AG08395 (cell line): ENCODE measurements at regions not wholly inside any gene's neighbourhood (a gene's known extent, or its start where the extent isn't known, plus 50 kb on each side); places are given as distances from the start of the nearest gene placed in this dataset.
A peak's percentile ranks its signal among the peaks of the same experiment; 100 is the strongest.
"Not testable (repeated sequence)": the region's sequence is repeated elsewhere in the genome, so short reads cannot be mapped to it uniquely, and the experiment has no call there.

Experiments used
- DNase-seq: peaks from one replicate; pipeline ENCODE4 v3.0.0; 2012; ENCODE audit warnings: mixed read lengths, low spot score

- DNase-seq = not testable (repeated sequence)
Measured at GRCh38 chr1:146715054-146715453, 223.1 kb upstream of the NBPF12 start.

DNA sequence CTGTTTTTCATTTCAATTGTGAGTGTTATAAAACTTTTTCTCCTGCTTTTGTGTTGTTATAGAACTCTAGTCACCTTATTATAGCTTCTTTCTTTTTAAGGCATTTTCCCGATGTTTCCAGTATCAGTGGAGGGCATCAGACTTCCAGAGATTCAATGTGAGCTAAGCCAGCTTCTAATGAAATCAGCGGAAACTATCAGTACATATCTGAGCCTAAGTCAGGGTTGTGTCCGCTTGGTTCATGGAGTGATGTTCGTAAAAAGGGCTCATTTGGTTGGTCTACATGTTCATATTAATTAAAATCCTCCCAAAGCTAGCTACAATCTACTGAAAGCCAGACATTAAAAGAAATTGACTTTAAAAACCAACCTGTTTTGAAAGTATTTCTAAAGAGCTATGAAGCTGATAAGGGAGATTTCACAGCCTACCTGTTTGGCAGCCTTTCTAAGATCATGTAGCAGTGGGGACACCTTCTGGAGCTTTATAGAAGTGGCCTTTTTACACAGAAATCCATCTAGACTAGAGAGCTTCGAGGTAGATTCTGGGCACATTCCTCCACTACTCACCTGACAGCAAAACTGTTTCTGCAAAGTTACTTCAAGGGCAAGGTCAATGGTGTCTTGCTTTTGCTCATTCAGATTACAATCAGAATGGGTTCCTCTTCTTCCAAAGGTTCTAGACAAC lies 227.1 kb upstream of the NBPF12 start:
- DNase-seq = not testable (repeated sequence)

DNA sequence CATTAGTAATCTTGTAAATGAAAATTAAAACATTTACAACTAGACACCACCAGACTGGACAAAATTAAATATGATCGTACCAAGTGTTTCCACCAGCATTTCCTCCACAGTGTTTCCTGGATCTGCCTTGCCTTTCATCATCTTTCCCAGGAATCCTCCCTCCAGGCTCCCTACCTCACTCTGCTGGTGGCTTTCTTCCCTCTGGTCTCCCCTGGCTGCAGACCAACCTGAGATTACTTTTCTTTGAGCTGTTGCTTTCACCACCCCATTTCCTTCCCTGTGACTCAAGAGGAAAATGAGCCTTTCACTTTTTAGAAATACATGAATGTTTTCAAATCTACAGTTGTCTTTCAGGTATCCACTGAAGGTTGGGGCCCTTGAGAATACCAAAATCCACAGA lies 228.8 kb upstream of the NBPF12 start:
- DNase-seq = not testable (repeated sequence)

GRCh38 chr1:146704162-146704724 lies 233.9 kb upstream of the NBPF12 start:
- not testable (repeated sequence) for DNase-seq

DNA sequence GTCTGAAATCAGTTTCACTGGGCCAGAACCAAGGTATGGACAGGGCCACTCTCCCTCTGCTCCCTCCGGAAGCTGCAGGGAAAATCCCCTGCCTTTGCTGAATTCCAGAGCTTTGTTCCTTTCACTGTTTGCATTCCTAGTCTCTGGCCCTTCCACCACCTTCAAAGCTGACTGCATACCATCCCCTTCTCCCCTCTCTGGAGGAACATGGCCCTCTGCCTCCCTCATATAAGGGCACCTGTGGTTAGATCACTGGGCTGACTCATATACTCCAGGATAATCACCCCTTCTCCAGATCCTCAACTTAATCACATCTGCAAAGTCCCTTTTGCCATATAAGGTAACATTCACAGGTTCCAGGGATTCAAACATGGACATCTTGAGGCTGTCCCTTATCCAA lies 236.8 kb upstream of the NBPF12 start:
- not testable (repeated sequence) for DNase-seq

- DNase-seq = not testable (repeated sequence)
Measured at GRCh38 chr1:146695388-146695787, 242.7 kb upstream of the NBPF12 start.

DNA sequence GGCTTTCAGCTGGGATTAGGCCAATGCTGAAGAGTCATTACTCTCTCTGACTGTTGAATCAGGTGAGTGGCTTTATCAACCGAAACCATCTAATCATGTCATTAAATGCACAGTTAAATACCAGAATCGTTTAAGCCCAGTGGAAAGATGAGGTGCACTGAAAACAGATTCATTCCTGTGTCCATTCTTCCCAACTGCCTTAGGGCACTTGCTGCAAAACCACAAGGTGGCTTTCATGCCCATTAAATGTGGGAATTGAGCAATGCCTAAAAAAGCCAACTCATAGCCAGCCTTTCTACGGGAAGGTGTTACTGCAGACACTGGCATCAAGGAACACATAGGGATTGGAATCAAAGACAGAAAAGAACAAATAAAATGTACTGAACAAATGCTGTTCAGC lies 246.3 kb upstream of the NBPF12 start:
- not testable (repeated sequence) for DNase-seq

DNA sequence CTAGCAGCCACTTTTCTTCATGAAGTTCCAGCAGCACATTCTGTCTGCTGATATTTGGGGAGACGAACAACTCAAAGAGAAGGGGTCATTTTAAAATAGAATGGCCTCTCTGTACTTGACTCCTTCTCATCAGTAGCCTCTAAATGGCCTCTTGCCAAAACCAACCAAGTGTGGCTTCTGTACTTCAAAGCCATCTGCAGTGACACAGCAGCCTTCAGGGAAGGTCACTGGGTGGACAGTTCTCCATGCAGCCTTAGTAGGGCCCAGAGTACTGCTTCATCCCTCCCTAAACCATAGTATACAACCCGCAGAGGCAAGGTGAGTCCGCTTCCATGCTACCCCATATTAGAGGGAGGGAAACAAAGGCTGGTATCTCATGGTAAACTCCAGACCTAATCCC lies 249.2 kb upstream of the NBPF12 start:
- DNase-seq = not testable (repeated sequence)

- not testable (repeated sequence) for DNase-seq
Measured at GRCh38 chr1:146686777-146687366, 251.3 kb upstream of the NBPF12 start.

DNA sequence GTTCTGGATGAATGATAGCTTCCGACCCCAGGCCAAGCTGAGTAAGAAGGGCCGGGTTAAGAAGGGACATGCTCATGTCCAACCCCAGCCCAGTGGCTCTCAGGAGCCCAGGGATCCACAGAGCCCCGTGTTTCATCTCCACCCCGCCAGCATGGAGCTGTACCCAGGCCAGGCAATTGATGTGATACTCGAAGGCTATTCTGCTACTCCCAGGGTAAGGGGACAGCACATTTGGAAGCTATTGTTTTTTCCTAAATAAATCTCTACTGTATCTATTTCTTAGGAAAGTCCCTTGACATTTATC lies 255.0 kb upstream of the NBPF12 start:
- not testable (repeated sequence) for DNase-seq

GRCh38 chr1:146682227-146683125 lies 255.6 kb upstream of the NBPF12 start:
- DNase-seq = not testable (repeated sequence)

- DNase-seq = peak; percentile 0
Measured at GRCh38 chr1:146673729-146674299, 264.3 kb upstream of the NBPF12 start.

DNA sequence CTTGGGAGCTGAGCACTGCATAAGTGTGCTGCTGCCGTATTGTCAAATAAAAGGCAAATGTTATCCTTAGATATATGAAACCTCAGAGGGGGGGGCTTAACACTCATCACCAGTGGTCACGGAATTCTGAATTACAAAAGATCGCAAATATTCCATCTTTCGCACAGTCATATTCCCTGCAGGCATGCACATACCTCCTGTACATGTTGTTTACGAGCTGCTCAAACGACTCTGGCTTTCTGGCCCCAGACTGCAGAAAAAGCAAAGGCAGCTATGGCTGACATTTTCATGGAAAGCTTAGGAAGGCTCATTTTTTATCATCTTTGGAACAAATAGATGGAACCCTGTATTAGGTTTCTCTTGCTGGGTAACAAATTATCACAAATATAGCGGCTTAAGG lies 265.5 kb upstream of the NBPF12 start:
- DNase-seq = not testable (repeated sequence)

DNA sequence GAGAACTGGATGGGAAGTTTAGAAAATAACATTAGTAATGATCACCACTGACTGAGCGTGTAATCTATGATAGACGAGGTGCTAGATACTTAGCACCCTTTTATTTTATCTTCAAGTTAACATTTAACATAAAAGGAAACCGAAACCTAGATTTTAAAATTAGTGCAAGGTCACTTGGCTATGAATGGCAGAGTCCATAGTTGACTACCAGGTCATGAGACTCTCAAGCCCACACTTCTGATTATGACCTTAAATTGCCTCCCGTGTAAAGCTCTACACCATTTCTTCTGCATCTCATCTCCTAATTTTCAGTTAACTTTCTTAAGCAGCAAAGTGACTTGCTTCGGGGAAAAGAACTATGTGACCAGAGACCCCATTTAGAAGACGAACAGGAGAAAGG lies 266.5 kb upstream of the NBPF12 start:
- DNase-seq = not testable (repeated sequence)

GRCh38 chr1:146670832-146671566 lies 267.1 kb upstream of the NBPF12 start:
- DNase-seq = not testable (repeated sequence)

DNA sequence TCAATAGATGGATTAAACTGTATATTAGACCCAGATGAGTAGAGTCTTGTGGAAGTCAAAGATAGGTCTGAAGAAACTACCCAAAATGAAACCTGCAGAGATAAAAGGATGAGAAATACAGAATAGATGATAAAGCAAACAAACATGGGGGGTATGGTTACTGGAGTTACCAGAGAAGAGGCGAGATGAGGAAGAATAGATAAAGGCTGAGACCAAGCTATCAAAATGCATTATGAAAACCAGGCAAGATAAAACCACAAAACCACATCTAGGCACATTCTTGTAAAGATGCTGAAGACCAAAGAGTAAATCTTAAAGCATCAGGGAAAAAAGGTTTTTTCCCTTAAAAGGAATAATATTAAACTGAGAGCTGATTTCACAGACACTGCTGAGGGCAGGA lies 271.8 kb upstream of the NBPF12 start:
- not testable (repeated sequence) for DNase-seq

DNA sequence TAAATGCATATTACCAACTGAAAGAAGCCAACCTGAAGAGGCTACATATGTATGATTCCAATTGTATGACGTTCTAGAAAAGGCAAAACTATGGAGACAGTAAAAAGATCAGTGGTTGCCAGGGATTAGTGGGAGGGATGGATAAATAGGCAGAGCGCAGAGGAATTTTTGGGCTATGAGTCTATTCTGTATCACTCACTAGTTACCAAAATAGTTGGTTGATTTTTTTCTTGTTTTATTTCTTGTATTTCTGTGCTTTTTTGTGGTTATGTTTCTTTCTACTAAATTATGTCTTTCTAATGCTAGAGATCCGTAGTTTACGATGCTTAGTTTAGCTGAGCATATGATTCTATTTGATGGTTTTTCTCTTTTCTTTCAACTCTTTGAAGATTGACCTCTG lies 277.9 kb upstream of the NBPF12 start:
- DNase-seq = not testable (repeated sequence)

- not testable (repeated sequence) for DNase-seq
Measured at GRCh38 chr1:146656356-146657060, 281.6 kb upstream of the NBPF12 start.

GRCh38 chr1:146654763-146655162 lies 283.4 kb upstream of the NBPF12 start:
- not testable (repeated sequence) for DNase-seq

DNA sequence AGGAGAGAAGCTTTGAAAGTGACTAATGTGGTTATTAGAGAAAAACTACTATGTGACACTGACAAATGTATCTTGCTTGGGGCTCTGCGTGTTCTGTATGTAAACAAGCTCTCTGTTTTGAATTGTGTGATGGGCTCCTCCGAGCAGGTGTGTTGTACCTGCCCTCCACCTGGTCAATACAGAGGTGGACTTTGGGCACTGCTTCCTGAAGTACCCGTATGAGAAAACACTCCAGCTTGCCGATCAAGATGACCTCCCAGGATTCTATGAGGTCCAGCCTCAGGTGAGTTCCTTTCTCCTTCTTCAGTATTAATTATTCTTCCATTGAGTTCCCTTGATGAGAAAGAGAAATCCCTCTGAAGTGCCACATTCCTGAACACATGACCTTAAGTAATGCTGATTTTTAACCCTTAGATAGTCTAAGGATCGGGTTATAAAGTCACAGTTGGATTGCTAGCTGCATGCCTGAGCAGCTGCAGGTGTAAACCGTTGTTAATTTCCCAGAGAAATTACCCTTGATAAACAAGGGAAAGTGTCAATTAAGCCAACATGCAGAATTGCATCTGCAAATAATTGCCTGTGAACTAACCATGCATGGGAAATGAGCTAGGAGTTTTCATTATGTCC lies 292.0 kb upstream of the NBPF12 start:
- DNase-seq = not testable (repeated sequence)
